Parathyroid adenoma (tissue), 2 donors: ENCODE measurements at regions not wholly inside any gene's neighbourhood (a gene's known extent, or its start where the extent isn't known, plus 50 kb on each side); places are given as distances from the start of the nearest gene placed in this dataset.

Source experiments
- H2AFZ ChIP-seq: fragments of 300-600 bp; sonication (generic); one replicate; pipeline ENCODE4 v1.7.0; 2017; ENCODE audit warnings: antibody characterized with exemption, mild to moderate bottlenecking
- H3K27ac ChIP-seq: fragments of 300-600 bp; sonication (generic); one replicate; pipeline ENCODE4 v1.7.0; 2017
- H3K27me3 ChIP-seq: fragments of 300-600 bp; sonication (generic); one replicate; pipeline ENCODE4 v1.7.0; 2017; ENCODE audit warnings: low read length; ENCODE audit not compliant: control insufficient read depth, insufficient read depth
- H3K36me3 ChIP-seq: fragments of 300-600 bp; sonication (generic); one replicate; pipeline ENCODE4 v1.7.0; 2017; ENCODE audit warnings: low read length; ENCODE audit not compliant: control insufficient read depth, insufficient read depth
- H3K4me1 ChIP-seq: fragments of 300-600 bp; sonication (generic); one replicate; pipeline ENCODE4 v1.7.0; 2017; ENCODE audit warnings: control low read depth
- H3K4me2 ChIP-seq: fragments of 300-600 bp; sonication (generic); one replicate; pipeline ENCODE4 v1.7.0; 2017; ENCODE audit warnings: low read length
- H3K4me3 ChIP-seq: fragments of 300-600 bp; sonication (generic); one replicate; pipeline ENCODE4 v1.7.0; 2017; ENCODE audit warnings: low read depth, low read length
- H3K79me2 ChIP-seq: fragments of 300-600 bp; sonication (generic); one replicate; pipeline ENCODE4 v1.7.0; 2017; ENCODE audit warnings: control low read depth
- H3K9ac ChIP-seq: fragments of 300-600 bp; sonication (generic); one replicate; pipeline ENCODE4 v1.7.0; 2017; ENCODE audit warnings: mild to moderate bottlenecking
- H3K9me3 ChIP-seq: fragments of 300-600 bp; sonication (generic); one replicate; pipeline ENCODE4 v1.7.0; 2017; ENCODE audit warnings: low read length; ENCODE audit not compliant: control insufficient read depth
- TF ChIP-seq, protein P1 (sequence below): fragments of 300-600 bp; sonication (generic); IDR thresholded peaks from one replicate; pipeline ENCODE4 v1.7.0; 2017; ENCODE audit warnings: antibody characterized with exemption, mild to moderate bottlenecking
- donor health status: primary hyperparathyroidism.

DNA sequence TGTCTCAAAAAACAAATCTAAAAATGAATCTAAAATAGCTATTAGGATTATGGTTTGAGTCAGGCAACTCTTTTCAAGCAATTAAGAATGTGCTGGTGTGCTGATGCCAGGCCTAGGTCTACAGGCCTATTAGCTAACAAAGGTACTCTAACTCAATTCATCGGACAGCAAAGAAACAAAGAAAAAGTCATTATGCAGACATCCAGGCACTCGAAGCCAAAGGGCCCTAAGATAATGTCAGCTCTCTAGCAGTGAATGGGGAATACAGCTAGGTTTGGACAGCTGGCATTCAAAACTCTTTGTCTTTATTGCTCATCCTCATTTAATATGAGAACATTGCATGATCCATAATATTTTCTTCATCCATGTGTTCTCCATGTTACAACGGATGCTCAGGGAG is 108.5 kb downstream of the TMEM114 start:
- no peaks in the 10 kb centered on the region for H3K79me2 ChIP-seq
- no peaks in the 10 kb centered on the region for H3K4me1 ChIP-seq
- H3K9me3 ChIP-seq: no peaks in the 10 kb centered on the region
- TF ChIP-seq, protein P1, sequence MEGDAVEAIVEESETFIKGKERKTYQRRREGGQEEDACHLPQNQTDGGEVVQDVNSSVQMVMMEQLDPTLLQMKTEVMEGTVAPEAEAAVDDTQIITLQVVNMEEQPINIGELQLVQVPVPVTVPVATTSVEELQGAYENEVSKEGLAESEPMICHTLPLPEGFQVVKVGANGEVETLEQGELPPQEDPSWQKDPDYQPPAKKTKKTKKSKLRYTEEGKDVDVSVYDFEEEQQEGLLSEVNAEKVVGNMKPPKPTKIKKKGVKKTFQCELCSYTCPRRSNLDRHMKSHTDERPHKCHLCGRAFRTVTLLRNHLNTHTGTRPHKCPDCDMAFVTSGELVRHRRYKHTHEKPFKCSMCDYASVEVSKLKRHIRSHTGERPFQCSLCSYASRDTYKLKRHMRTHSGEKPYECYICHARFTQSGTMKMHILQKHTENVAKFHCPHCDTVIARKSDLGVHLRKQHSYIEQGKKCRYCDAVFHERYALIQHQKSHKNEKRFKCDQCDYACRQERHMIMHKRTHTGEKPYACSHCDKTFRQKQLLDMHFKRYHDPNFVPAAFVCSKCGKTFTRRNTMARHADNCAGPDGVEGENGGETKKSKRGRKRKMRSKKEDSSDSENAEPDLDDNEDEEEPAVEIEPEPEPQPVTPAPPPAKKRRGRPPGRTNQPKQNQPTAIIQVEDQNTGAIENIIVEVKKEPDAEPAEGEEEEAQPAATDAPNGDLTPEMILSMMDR: no peak
- no peak overlapping the region for H3K4me2 ChIP-seq
- H3K27me3 ChIP-seq: no peaks in the 10 kb centered on the region
- no peak overlapping the region for H2AFZ ChIP-seq
- H3K36me3 ChIP-seq: no peaks in the 10 kb centered on the region
- no peak overlapping the region for H3K27ac ChIP-seq
- H3K4me3 ChIP-seq: no peak overlapping the region
- H3K9ac ChIP-seq: no peak overlapping the region

DNA sequence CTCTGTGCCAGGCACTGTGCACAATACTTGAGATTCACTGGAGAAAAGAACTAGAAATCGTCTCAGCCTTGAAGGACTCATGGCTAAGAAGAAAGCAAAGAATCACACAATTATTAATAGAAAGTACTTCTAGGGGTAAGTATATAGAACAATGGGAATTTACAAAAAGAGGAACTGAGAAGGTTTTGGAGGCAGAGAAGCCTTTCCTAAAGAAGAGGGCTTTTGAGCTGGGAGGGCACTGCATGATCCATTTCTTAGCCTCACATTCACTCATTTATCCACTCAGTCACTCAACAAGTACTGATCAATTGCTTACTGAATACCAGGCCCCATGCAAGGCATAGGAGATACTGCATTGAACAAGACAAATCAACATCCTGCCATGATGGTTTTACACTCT is 113.5 kb downstream of the TMEM114 start:
- Histone ChIP-seq H3K9me3 (no peaks in the 10 kb centered on the region), H3K27ac (no peak overlapping the region), H3K27me3 (no peaks in the 10 kb centered on the region), H2AFZ (no peak overlapping the region), H3K79me2 (no peaks in the 10 kb centered on the region), H3K4me1 (no peaks in the 10 kb centered on the region), H3K4me3 (no peak overlapping the region), H3K9ac (no peak overlapping the region), H3K4me2 (no peak overlapping the region), H3K36me3 (no peaks in the 10 kb centered on the region)
- TF ChIP-seq, protein P1: no peak

DNA sequence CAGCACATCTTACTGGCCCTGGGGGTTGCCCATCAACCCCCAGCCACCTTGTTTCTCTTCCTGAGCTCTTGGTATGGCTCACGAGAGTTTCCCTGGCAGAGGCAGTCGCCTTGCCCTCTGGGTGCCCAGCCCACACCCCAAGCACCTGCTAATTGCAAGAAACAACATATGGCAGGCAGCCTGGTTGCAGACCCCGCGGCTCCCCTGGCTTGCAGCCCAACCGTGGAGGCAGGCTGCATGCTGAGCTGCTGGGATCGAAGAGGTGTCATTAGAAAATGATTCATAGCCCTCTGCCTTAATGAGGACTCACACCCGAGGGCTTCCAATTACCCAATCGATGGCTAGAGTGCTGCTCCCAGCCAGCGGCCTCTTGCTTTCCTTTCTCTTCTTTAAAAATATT is 115.7 kb downstream of the TMEM114 start:
- no peak overlapping the region for H2AFZ ChIP-seq
- no peak overlapping the region for H3K4me3 ChIP-seq
- H3K79me2 ChIP-seq: no peaks in the 10 kb centered on the region
- H3K27me3 ChIP-seq: no peaks in the 10 kb centered on the region
- H3K9ac ChIP-seq: no peak overlapping the region
- TF ChIP-seq, protein P1: no peak
- no peaks in the 10 kb centered on the region for H3K36me3 ChIP-seq
- no peak overlapping the region for H3K4me2 ChIP-seq
- no peaks in the 10 kb centered on the region for H3K9me3 ChIP-seq
- H3K27ac ChIP-seq: no peak overlapping the region
- no peaks in the 10 kb centered on the region for H3K4me1 ChIP-seq

DNA sequence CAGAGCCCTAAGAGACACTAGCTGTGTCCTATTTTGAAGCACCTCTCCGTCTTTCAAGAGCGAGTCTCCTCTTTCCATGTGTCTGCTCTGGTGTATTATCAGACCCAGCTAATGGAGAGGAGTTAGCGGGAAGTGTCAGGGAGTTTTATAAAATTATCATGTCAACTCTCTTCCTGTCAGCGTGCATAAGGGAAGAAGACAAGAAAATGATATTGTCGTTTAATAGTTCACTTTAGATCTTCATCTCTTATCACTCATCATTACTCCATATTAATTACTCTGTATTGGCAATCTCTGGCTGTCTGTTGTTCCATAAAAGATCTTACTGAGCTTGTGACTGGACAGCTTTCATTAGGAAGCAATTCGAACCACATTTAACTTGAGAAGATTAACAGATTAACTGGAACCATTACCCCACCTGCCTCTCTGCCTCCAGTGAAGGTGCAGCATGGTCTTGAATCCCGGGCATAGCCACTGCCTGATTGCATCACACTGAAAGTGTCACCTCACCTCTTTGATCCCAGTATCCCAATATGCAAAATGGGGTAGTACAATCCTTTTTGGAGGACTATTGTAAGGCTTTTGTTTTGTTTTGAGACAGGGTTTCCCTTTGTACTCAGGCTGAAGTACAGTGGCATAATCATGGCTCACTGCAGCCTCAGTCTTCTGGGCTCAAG is 121.1 kb downstream of the TMEM114 start:
- H3K9me3 ChIP-seq: no peaks in the 10 kb centered on the region
- TF ChIP-seq, protein P1: no peak
- H3K27me3 ChIP-seq: no peaks in the 10 kb centered on the region
- H3K4me1 ChIP-seq: no peaks in the 10 kb centered on the region
- H3K79me2 ChIP-seq: no peaks in the 10 kb centered on the region
- no peak overlapping the region for H3K4me2 ChIP-seq
- no peak overlapping the region for H3K27ac ChIP-seq
- no peak overlapping the region for H3K4me3 ChIP-seq
- H3K9ac ChIP-seq: peak overlapping the region; percentile 6
- H2AFZ ChIP-seq: no peak overlapping the region
- H3K36me3 ChIP-seq: no peaks in the 10 kb centered on the region

DNA sequence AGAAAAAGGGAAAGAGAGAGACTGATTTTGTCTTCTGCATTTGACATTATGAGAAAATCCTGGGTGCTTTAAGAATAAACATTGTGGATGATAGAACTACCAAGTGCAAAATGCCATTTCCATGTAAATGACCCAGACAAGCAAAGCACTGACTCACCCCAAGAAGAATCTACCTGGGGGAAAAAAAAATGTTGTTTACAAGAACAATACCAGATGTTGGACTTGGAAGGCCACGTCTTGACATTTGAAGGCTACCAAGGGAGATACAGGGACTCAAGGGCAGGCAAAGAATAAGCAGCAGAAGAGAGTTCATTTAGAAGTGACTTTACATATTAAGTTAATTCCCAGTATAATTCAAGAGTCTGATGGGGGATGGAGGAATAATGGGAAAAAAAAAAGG is 125.3 kb downstream of the TMEM114 start:
- no peaks in the 10 kb centered on the region for H3K36me3 ChIP-seq
- H3K9me3 ChIP-seq: no peaks in the 10 kb centered on the region
- TF ChIP-seq, protein P1: no peak
- no peaks in the 10 kb centered on the region for H3K79me2 ChIP-seq
- H2AFZ ChIP-seq: no peak overlapping the region
- H3K4me3 ChIP-seq: no peak overlapping the region
- H3K4me2 ChIP-seq: no peak overlapping the region
- H3K9ac ChIP-seq: no peak overlapping the region
- no peak overlapping the region for H3K27ac ChIP-seq
- no peaks in the 10 kb centered on the region for H3K27me3 ChIP-seq
- no peaks in the 10 kb centered on the region for H3K4me1 ChIP-seq
